ENCODE measurements at regions not wholly inside any gene's neighbourhood (a gene's known extent, or its start where the extent isn't known, plus 50 kb on each side); places are given as distances from the start of the nearest gene placed in this dataset.

- TF ChIP-seq EZH2phosphoT487 (IDR thresholded peaks at IDR 0.05; ENCODE audit: borderline replicate concordance, low read length) (no peak), CTCF (IDR thresholded peaks at IDR 0.05; ENCODE audit: low read depth, low read length, poor library complexity, severe bottlenecking) (no peak)
- Histone ChIP-seq H3K27me3 (ENCODE audit: control insufficient read depth, low read length) (no peaks in the 10 kb centered on the region), H3K79me2 (ENCODE audit: control insufficient read depth, low read length) (peaks cover 63% of the 10 kb centered on the region), H3F3A (ENCODE audit: control insufficient read depth, insufficient read depth) (no peaks in the 10 kb centered on the region; the same call in 1 of the 2 replicates), H3K27ac (ENCODE audit: low read depth, low read length) (peak overlapping the region; percentile 51), H3K4me1 (ENCODE audit: control insufficient read depth, low read length) (peaks cover 77% of the 10 kb centered on the region), H3K4me2 (ENCODE audit: low read length) (peak overlapping the region; percentile 58), H4K20me1 (ENCODE audit: control insufficient read depth, insufficient read depth, low read depth, low read length) (no peaks in the 10 kb centered on the region), H3K36me3 (ENCODE audit: control insufficient read depth, low read length) (0 out of 2 replicates have a peak, but pooled peaks cover 3% of the 10 kb centered on the region), H3K9me3 (ENCODE audit: control insufficient read depth, insufficient read depth, low read length) (no peaks in the 10 kb centered on the region; the same call in 1 of the 2 replicates), H3K9me2 (replicated peaks; ENCODE audit: control insufficient read depth, low read length) (no peaks in the 10 kb centered on the region), H3K4me3 (ENCODE audit: low read length) (peak overlapping the region; percentile 10)
Observed at GRCh38 chr6:56790414-56790813, 147.7 kb upstream of the DST start.

GRCh38 chr6:56789879-56790278 is 147.2 kb upstream of the DST start:
- H3K79me2 ChIP-seq (ENCODE audit: control insufficient read depth, low read length): peaks cover 63% of the 10 kb centered on the region
- H3K4me1 ChIP-seq (ENCODE audit: control insufficient read depth, low read length): peaks cover 72% of the 10 kb centered on the region
- peak overlapping the region; percentile 58 for H3K4me2 ChIP-seq (ENCODE audit: low read length)
- H3K4me3 ChIP-seq (ENCODE audit: low read length): peak overlapping the region; percentile 10
- TF ChIP-seq CTCF (IDR thresholded peaks at IDR 0.05; ENCODE audit: low read depth, low read length, poor library complexity, severe bottlenecking) (no peak), EZH2phosphoT487 (IDR thresholded peaks at IDR 0.05; ENCODE audit: borderline replicate concordance, low read length) (no peak)
- peak overlapping the region; percentile 51 for H3K27ac ChIP-seq (ENCODE audit: low read depth, low read length)
- H3K9me2 ChIP-seq (replicated peaks; ENCODE audit: control insufficient read depth, low read length): no peaks in the 10 kb centered on the region
- no peaks in the 10 kb centered on the region; the same call in 1 of the 2 replicates for H3F3A ChIP-seq (ENCODE audit: control insufficient read depth, insufficient read depth)
- H4K20me1 ChIP-seq (ENCODE audit: control insufficient read depth, insufficient read depth, low read depth, low read length): no peaks in the 10 kb centered on the region
- H3K9me3 ChIP-seq (ENCODE audit: control insufficient read depth, insufficient read depth, low read length): no peaks in the 10 kb centered on the region; the same call in 1 of the 2 replicates
- H3K36me3 ChIP-seq (ENCODE audit: control insufficient read depth, low read length): 0 out of 2 replicates have a peak, but pooled peaks cover 3% of the 10 kb centered on the region
- no peaks in the 10 kb centered on the region for H3K27me3 ChIP-seq (ENCODE audit: control insufficient read depth, low read length)

GRCh38 chr6:56789342-56789741 is 146.7 kb upstream of the DST start:
- 0 out of 2 replicates have a peak, but pooled peaks cover 3% of the 10 kb centered on the region for H3K36me3 ChIP-seq (ENCODE audit: control insufficient read depth, low read length)
- H3K4me1 ChIP-seq (ENCODE audit: control insufficient read depth, low read length): peaks cover 67% of the 10 kb centered on the region
- H3K4me2 ChIP-seq (ENCODE audit: low read length): peak overlapping the region; percentile 58
- H3K9me3 ChIP-seq (ENCODE audit: control insufficient read depth, insufficient read depth, low read length): no peaks in the 10 kb centered on the region; the same call in 1 of the 2 replicates
- no peak for TF ChIP-seq EZH2phosphoT487 (IDR thresholded peaks at IDR 0.05; ENCODE audit: borderline replicate concordance, low read length)
- no peak for TF ChIP-seq CTCF (IDR thresholded peaks at IDR 0.05; ENCODE audit: low read depth, low read length, poor library complexity, severe bottlenecking)
- no peaks in the 10 kb centered on the region; the same call in 1 of the 2 replicates for H3F3A ChIP-seq (ENCODE audit: control insufficient read depth, insufficient read depth)
- no peaks in the 10 kb centered on the region for H3K27me3 ChIP-seq (ENCODE audit: control insufficient read depth, low read length)
- H3K79me2 ChIP-seq (ENCODE audit: control insufficient read depth, low read length): peaks cover 58% of the 10 kb centered on the region
- peak overlapping the region; percentile 10; the same call in 1 of the 2 replicates for H3K4me3 ChIP-seq (ENCODE audit: low read length)
- H4K20me1 ChIP-seq (ENCODE audit: control insufficient read depth, insufficient read depth, low read depth, low read length): no peaks in the 10 kb centered on the region
- H3K27ac ChIP-seq (ENCODE audit: low read depth, low read length): peak overlapping the region; percentile 51
- no peaks in the 10 kb centered on the region for H3K9me2 ChIP-seq (replicated peaks; ENCODE audit: control insufficient read depth, low read length)

All from DOHH2 (cell line).